ENCODE measurements at regions not wholly inside any gene's neighbourhood (a gene's known extent, or its start where the extent isn't known, plus 50 kb on each side); places are given as distances from the start of the nearest gene placed in this dataset.

DNA sequence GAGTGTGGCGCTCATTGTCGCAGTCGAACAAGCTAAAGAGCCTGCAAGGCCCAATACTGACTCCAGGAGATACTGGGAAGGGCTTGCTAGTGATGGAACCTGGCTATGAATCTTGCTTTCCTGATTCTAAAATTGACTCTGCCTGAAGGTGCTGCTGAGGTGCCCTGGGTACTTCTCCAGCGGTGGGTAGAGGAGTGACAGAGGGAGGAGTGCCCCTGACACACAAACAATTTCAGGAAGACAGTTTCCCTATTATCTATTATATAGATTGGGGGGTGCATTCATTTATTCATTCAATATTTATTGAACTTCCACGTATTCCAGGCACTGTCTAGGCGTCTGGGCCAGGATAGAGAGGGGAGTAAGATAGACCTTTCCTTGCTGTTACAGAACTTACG lies 339.2 kb upstream of the GATB start:
- Histone ChIP-seq H3K4me3 (no peak overlapping the region), H3K36me3 (no peaks in the 10 kb centered on the region), H3K9me3 (no peaks in the 10 kb centered on the region), H3K27me3 (no peaks in the 10 kb centered on the region), H3K4me1 (peaks cover 0 to 1% (median 0%) of the 10 kb centered on the region in 4 donors), H3K27ac (no peak overlapping the region)
- TF ChIP-seq CTCF (IDR thresholded peaks at IDR 0.05) = no peak
- DNase-seq = no peak
- intact Hi-C loops (cut with DNase I; ENCODE audit: low total_unique reads) = no loop called here

DNA sequence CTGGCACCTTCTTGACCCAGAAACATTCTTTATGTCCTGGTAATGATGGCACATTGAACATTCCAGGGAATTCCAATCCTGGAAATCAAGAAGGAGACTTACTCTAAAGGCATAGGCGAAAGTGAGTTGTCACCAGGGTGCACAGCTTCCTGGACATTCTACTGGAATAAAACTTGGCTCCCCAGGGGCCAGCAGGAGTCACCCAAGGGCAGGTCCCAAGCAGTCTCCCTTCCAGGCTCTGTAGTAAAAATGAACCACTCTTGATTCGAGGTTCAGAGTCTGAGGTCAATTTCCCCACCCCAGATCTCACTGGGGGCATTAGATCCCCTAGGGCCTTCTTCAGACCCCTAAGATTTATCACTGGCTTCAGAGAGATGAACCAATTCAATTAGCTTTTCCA lies 338.7 kb upstream of the GATB start:
- Histone ChIP-seq H3K4me3 (no peak overlapping the region), H3K9me3 (no peaks in the 10 kb centered on the region), H3K36me3 (no peaks in the 10 kb centered on the region), H3K4me1 (peaks cover 0 to 3% (median 0%) of the 10 kb centered on the region in 4 donors), H3K27me3 (no peaks in the 10 kb centered on the region), H3K27ac (no peak overlapping the region)
- no peak for TF ChIP-seq CTCF (IDR thresholded peaks at IDR 0.05)
- no peak for DNase-seq
- intact Hi-C loops (cut with DNase I; ENCODE audit: low total_unique reads) = no loop called here

- Histone ChIP-seq H3K4me1 (peaks cover 0 to 3% (median 0%) of the 10 kb centered on the region in 4 donors), H3K27me3 (no peaks in the 10 kb centered on the region), H3K9me3 (no peaks in the 10 kb centered on the region), H3K27ac (no peak overlapping the region), H3K4me3 (no peak overlapping the region), H3K36me3 (no peaks in the 10 kb centered on the region)
- no peak for TF ChIP-seq CTCF (IDR thresholded peaks at IDR 0.05)
- intact Hi-C loops (cut with DNase I; ENCODE audit: low total_unique reads) = no loop called here
- no peak for DNase-seq
These were observed 338.2 kb upstream of the GATB start for GRCh38 chr4:152099061-152099425.

GRCh38 chr4:152098365-152099060 lies 337.7 kb upstream of the GATB start:
- no peak overlapping the region for H3K27ac ChIP-seq
- H3K27me3 ChIP-seq = no peaks in the 10 kb centered on the region
- DNase-seq = no peak
- H3K9me3 ChIP-seq = no peaks in the 10 kb centered on the region
- no peaks in the 10 kb centered on the region for H3K36me3 ChIP-seq
- no peak for TF ChIP-seq CTCF (IDR thresholded peaks at IDR 0.05)
- intact Hi-C loops (cut with DNase I; ENCODE audit: low total_unique reads) = no loop called here
- peaks cover 0 to 3% (median 0%) of the 10 kb centered on the region in 4 donors for H3K4me1 ChIP-seq
- no peak overlapping the region for H3K4me3 ChIP-seq

DNA sequence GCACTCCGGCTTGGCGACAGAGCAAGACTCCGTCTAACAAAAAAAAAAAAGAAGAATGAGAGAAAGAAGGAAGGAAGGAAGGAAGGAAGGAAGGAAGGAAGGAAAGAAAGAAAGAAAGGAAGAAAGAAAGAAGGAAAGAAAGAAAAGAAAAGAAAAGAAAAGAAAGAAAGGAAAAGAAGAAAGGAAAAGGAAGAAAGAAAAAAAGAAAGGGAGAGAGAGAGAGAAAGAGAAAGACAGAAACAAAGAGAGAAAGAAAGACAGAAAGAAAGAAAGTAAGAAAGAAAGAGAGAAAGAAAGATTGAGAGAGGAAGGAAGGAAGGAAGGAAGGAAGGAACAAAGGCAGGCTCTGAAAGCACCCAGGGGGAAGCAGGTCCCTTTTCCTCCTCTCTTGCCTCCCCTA lies 336.6 kb upstream of the GATB start:
- Histone ChIP-seq H3K27ac (no peak overlapping the region), H3K4me3 (no peak overlapping the region), H3K9me3 (no peaks in the 10 kb centered on the region), H3K36me3 (no peaks in the 10 kb centered on the region), H3K4me1 (peaks cover 0 to 3% (median 0%) of the 10 kb centered on the region in 4 donors), H3K27me3 (no peaks in the 10 kb centered on the region)
- intact Hi-C loops (cut with DNase I; ENCODE audit: low total_unique reads) = no loop called here
- no peak for DNase-seq
- no peak for TF ChIP-seq CTCF (IDR thresholded peaks at IDR 0.05)

DNA sequence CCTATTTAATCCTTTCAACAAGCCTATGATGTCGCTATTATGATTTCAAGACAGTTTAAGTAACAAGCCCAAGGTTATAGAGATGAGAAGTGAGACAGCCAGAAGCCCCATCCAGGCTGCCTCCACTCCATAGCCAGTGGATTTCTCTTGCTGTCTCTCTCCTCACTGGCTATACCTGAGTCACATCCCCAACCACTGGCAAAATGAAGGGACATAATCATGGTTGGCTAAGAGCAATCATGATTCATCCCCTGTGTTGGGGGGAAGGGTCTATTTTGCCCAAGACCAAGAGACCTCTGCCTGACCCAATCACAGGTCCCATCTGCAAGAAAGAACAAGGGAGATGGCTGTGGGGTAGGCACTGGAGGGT lies 334.9 kb upstream of the GATB start:
- intact Hi-C loops (cut with DNase I; ENCODE audit: low total_unique reads) = no loop called here

More for the DNA sequence above, 334.9 kb upstream of the GATB start:
- no peak for TF ChIP-seq CTCF (IDR thresholded peaks at IDR 0.05)
- no peaks in the 10 kb centered on the region for H3K27me3 ChIP-seq
- no peaks in the 10 kb centered on the region for H3K36me3 ChIP-seq
- DNase-seq = no peak
- peaks cover 0 to 3% (median 0%) of the 10 kb centered on the region in 4 donors for H3K4me1 ChIP-seq
- no peaks in the 10 kb centered on the region for H3K9me3 ChIP-seq
- H3K27ac ChIP-seq = no peak overlapping the region
- H3K4me3 ChIP-seq = no peak overlapping the region
